Rectal smooth muscle tissue (tissue), 1 donor: ENCODE measurements at regions not wholly inside any gene's neighbourhood (a gene's known extent, or its start where the extent isn't known, plus 50 kb on each side); places are given as distances from the start of the nearest gene placed in this dataset.

ENCODE experiments used
- H3K27ac ChIP-seq: one replicate; pipeline ENCODE4 v1.7.0; 2013; ENCODE audit warnings: low read depth, low read length, inconsistent platforms
- H3K27me3 ChIP-seq: one replicate; pipeline ENCODE4 v1.7.0; 2013; ENCODE audit warnings: low read length; ENCODE audit not compliant: control insufficient read depth, insufficient read depth
- H3K36me3 ChIP-seq: one replicate; pipeline ENCODE4 v1.7.0; 2013; ENCODE audit warnings: low read length; ENCODE audit not compliant: control insufficient read depth, insufficient read depth
- H3K4me1 ChIP-seq: one replicate; pipeline ENCODE4 v1.7.0; 2013; ENCODE audit warnings: low read length; ENCODE audit not compliant: control insufficient read depth, insufficient read depth
- H3K4me3 ChIP-seq: one replicate; pipeline ENCODE4 v1.7.0; 2013; ENCODE audit warnings: low read length
- H3K9ac ChIP-seq: one replicate; pipeline ENCODE4 v1.7.0; 2013; ENCODE audit warnings: low read length

DNA sequence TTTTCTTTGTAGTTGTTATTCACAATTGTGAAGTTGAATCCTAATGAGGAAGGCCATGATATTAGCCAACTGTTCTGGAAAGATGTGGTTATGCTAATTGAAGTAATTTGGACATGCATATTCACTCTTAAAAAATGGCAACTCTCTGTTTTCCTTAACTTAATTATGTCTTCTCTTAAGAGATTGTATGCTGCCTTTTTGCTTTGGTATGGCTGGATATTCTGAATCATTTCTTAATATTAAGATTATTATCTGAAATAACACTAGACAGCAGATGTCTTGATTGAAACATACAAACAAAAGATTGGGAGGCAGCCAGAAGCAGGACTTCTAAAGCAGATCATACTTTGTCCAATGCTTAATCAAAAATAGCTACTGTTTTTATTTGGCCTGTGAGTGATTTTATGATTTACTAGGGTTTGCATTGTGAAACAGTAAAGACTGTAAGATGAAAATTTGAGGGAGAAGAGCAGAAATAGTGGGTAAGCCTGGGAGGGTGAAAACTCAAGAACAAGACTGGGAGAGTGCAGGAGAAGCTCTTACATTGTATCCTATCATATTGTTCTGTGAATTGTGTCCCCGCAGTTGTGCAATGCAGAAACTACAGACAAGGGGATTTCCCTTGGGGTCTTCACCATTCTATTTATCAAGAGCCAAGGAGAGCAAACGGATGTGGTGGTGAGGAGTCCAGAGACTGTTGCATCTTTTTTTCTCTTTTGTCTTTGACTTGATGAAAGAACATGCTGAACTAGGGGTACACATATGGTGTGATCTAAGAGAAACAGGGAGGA lies 554.8 kb downstream of the TUSC7 start:
- H3K4me1 ChIP-seq, result no peaks in the 10 kb centered on the region
- H3K4me3 ChIP-seq, result no peak overlapping the region
- H3K27me3 ChIP-seq, result no peaks in the 10 kb centered on the region
- H3K36me3 ChIP-seq, result no peaks in the 10 kb centered on the region
- no peak overlapping the region for H3K27ac ChIP-seq
- no peak overlapping the region for H3K9ac ChIP-seq

DNA sequence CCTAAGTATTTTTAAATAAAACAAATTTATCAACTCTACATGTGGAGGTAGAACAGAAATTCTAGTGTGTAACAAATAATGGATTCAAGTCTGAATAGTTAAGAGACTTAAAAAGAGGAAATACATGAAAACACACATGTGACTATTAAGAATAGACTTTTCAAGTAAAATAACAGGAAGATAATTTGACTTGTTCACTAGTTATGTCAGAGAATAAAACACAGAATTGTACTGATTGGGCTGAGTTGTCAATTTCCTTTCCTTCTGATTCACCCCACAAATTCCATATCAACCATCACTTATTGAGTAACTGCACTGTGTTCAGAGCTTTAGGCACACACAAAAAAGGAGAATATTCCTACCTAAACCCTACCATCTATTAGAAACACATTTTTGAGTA lies 557.2 kb downstream of the TUSC7 start:
- Histone ChIP-seq H3K27ac (no peak overlapping the region), H3K9ac (no peak overlapping the region), H3K36me3 (no peaks in the 10 kb centered on the region), H3K4me3 (no peak overlapping the region), H3K27me3 (no peaks in the 10 kb centered on the region), H3K4me1 (no peaks in the 10 kb centered on the region)

DNA sequence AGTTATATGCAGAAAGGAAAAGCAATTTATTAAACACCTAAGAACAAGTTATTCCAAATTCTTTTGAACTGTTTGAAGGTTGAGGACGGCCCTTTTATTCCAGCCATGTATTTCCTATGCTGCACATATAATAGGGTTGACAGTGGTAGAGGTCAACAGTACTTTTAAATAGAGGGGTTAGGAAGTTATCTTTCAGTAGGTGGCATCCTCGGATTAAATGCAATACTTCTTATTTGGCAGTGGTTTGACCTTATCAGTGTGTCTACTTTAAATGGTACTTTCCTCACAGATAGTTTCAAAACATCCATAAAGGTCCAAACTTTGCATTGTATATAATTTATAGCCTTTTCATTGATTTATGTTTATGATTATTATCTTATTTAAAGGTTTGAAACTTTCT lies 558.7 kb downstream of the TUSC7 start:
- H3K9ac ChIP-seq, result no peak overlapping the region
- no peaks in the 10 kb centered on the region for H3K27me3 ChIP-seq
- H3K27ac ChIP-seq, result no peak overlapping the region
- no peaks in the 10 kb centered on the region for H3K36me3 ChIP-seq
- H3K4me1 ChIP-seq, result no peaks in the 10 kb centered on the region
- no peak overlapping the region for H3K4me3 ChIP-seq

DNA sequence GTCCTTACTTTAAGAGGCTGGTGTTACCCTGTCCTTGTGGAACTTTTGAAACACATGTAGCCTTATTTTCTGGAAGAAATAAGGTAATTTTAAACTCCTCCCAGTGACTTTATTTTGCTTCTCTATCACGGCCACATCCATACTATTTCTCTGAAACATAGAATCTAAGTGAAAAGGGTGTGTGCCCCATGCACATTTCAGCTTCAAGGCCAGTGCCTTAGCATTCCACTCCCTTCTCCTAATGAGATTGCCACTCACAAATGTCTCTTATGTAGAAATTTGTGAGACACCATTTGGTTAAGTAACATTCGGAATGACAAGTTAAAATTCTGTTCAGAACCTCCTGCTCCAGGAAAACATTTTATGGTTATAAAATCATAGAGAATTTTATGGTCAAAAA lies 562.7 kb downstream of the TUSC7 start:
- no peaks in the 10 kb centered on the region for H3K4me1 ChIP-seq
- no peak overlapping the region for H3K4me3 ChIP-seq
- H3K27me3 ChIP-seq, result no peaks in the 10 kb centered on the region

DNA sequence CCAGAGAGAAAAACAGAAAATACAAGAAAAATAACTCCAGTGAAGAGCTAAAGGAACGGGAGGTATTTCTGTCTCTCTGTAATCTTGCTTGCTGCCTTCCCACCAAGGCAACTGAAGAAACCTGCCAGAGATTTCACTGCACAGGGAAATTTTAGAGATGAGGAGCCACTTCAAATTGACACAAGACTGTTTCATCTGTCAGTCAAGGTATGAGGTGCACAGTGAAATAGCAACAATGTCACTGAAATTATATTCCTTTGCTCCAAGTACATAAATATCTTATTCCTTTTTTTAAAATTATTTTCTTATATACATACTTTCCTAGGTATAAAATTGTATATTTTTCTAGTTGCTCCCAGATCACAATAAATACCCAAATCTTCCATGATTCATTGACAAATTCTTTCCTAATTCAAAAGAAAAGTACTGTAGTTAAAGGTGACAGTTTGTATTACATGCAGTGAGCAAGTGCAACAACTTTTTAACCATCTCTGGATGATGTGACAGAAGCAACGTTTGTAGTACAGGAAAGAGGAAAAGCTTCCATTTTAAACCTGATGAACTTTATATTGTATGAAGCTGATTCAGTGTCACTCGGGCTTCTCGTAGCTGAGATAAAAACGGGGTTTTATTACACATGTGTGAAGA lies 563.4 kb downstream of the TUSC7 start:
- H3K4me3 ChIP-seq, result no peak overlapping the region
- H3K27ac ChIP-seq, result no peak overlapping the region
- no peak overlapping the region for H3K9ac ChIP-seq
- H3K4me1 ChIP-seq, result no peaks in the 10 kb centered on the region
- no peaks in the 10 kb centered on the region for H3K36me3 ChIP-seq
- no peaks in the 10 kb centered on the region for H3K27me3 ChIP-seq

More for the DNA sequence above, 562.7 kb downstream of the TUSC7 start:
- no peak overlapping the region for H3K27ac ChIP-seq
- no peaks in the 10 kb centered on the region for H3K36me3 ChIP-seq
- H3K9ac ChIP-seq, result no peak overlapping the region

DNA sequence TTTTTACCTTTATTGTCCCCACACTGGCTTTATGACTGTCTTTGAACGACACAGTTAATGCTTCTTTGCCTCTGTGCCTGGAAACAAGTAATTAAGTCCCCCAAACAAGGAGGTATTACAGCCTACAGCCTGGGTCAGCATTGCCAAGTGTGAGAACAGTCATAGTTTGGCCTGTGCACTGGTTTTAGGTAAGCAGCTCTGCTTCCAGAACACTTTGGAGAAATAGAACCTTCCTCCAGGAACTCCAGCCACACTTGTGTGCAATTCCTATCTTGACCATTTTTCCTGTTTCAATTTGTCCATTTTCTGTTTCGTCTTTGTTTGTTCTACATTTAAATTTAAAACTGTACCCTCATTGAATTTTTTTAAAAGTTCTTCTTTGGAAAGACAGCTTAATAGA lies 568.2 kb downstream of the TUSC7 start:
- Histone ChIP-seq H3K27ac (no peak overlapping the region), H3K27me3 (no peaks in the 10 kb centered on the region), H3K4me3 (no peak overlapping the region), H3K36me3 (no peaks in the 10 kb centered on the region), H3K9ac (no peak overlapping the region), H3K4me1 (no peaks in the 10 kb centered on the region)

DNA sequence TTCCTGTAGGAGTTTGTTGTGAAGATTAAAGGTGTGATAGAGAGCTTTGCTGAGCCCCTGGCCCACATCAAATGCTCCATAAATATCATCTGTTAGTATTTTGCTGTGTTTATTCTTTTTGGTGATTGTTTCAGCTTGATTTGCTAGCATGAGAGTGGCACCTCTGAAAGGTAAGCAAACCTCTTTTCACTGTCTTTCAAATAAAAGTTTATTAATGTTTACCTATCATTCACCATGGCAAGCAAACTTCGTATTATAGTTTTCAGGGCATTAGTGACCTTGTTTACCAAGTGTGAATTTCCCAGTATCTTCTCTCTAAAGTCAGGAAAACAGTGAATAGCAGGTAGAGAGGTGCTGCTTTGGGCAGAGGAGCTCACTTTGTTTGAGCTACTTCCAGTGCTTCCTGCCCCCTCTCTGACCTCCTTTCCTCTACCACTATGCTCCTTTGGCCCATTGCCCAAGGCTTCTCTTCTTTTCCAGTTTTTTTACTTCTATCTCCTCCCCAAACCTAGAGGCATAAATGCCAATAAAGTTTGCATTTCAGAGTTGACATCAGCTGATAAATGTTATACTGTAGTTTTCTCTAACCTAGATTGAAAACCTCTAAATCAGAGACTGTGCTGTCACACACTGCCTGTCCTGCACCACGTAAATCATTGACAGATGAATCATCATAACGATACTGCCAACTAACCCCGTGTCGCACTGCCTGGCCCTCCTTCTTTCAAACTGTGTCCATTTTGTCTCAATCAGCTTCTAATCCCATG lies 569.0 kb downstream of the TUSC7 start:
- H3K4me1 ChIP-seq, result no peaks in the 10 kb centered on the region
- no peak overlapping the region for H3K9ac ChIP-seq
- no peak overlapping the region for H3K27ac ChIP-seq
- no peaks in the 10 kb centered on the region for H3K36me3 ChIP-seq
- H3K27me3 ChIP-seq, result no peaks in the 10 kb centered on the region
- no peak overlapping the region for H3K4me3 ChIP-seq

DNA sequence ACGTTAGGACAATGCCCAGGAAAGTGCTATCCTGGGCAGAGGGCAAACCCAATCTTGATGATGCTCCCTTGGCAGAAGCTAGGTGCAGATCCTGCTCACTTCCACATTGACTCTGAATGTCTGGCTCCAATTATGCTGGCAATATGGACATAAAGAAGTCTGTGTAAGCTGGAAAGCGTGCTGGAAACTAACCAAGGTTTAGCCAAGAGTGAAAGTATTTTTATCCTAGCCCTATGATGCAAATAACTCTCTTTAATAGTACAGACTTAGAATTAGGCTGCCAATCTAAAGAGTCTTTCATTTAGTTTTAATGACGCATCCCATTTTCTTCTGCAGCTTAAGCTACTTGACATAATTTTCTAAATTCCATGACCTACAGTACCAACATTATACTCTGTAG lies 571.8 kb downstream of the TUSC7 start:
- Histone ChIP-seq H3K27me3 (no peaks in the 10 kb centered on the region), H3K4me1 (no peaks in the 10 kb centered on the region), H3K27ac (no peak overlapping the region), H3K36me3 (no peaks in the 10 kb centered on the region), H3K9ac (no peak overlapping the region), H3K4me3 (no peak overlapping the region)

DNA sequence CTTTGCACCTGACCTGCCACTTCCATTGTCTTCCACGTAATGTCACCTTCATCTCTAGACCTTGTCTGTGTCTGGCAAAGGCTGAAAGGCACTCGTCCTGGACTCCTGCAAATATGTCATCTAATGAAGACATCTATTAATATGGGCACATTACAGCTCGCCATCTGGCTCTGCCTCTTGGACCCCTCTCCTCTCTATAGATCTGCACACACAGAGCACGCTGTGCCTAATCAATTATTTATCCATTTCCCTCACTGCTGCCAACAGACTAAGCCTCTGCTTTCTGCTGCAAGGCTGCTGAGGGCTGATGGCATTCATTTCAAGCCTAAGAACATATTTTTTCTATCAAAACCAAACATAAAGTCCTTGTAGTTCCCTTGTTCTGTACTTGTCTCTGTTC lies 573.0 kb downstream of the TUSC7 start:
- H3K27me3 ChIP-seq, result no peaks in the 10 kb centered on the region
- no peak overlapping the region for H3K27ac ChIP-seq
- H3K9ac ChIP-seq, result no peak overlapping the region
- H3K4me3 ChIP-seq, result no peak overlapping the region
- no peaks in the 10 kb centered on the region for H3K36me3 ChIP-seq
- no peaks in the 10 kb centered on the region for H3K4me1 ChIP-seq

DNA sequence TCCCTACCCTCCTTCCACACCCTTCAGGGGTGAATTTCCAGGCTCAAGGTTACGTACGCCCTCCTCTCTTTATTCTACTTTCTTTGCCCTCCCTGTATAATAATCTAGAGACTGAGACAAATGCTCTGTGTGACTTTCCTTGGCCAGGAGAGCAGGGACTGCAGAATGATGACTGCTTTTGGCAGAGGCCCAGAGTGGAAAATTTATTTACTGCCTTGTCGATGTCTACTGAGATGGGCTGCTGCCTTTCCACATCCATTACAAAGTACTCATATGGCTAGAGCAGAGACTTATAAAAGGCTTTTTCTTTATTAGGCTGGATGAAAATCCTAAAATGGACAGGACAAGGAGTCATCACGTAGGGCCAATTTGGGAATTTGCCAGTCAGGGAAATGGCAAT lies 576.2 kb downstream of the TUSC7 start:
- Histone ChIP-seq H3K4me1 (no peaks in the 10 kb centered on the region), H3K27ac (no peak overlapping the region), H3K27me3 (no peaks in the 10 kb centered on the region), H3K4me3 (no peak overlapping the region), H3K9ac (no peak overlapping the region), H3K36me3 (no peaks in the 10 kb centered on the region)

DNA sequence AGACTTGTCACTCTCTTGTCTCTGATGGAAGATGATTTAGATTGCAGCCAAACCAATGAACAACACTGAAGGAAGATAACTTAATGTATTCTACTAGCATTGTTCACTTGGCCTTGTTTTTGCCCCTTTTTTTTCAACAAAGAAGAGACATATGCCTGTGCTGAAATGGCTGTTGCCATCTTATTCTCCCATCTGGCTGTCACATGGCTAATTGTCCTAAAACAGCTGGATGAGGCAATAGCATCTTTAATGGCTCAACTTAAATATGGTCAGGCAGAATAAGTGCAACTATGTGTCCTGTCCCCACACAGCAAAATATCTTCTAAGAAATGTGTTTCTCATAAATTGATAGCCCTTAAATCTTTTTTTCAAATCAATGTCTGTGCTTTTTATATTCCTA lies 576.9 kb downstream of the TUSC7 start:
- no peaks in the 10 kb centered on the region for H3K27me3 ChIP-seq
- H3K27ac ChIP-seq, result no peak overlapping the region
- no peaks in the 10 kb centered on the region for H3K4me1 ChIP-seq
- no peak overlapping the region for H3K4me3 ChIP-seq
- no peak overlapping the region for H3K9ac ChIP-seq
- no peaks in the 10 kb centered on the region for H3K36me3 ChIP-seq

DNA sequence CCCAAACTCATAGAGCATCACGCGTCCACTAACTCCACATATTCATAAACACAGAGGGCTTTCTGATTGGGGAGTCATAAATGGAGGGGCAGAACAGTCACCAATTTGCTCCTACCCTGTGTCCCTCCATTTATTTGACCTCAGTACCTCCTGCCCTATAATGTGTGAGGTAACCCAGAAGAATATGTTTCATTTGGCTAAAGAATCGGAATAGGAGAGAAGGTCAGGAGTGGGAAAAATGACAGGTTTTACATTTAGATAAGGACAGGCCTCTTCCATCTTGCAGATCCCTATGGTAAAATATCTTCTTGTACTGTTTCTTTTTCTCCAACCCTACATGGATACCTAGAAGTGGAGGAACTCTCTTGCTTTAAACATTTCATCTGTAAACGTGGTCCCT lies 578.0 kb downstream of the TUSC7 start:
- no peak overlapping the region for H3K4me3 ChIP-seq
- no peak overlapping the region for H3K27ac ChIP-seq
- no peak overlapping the region for H3K9ac ChIP-seq
- H3K36me3 ChIP-seq, result no peaks in the 10 kb centered on the region
- H3K27me3 ChIP-seq, result no peaks in the 10 kb centered on the region
- H3K4me1 ChIP-seq, result no peaks in the 10 kb centered on the region
